SK-N-SH (cell line): ENCODE measurements at regions not wholly inside any gene's neighbourhood (a gene's known extent, or its start where the extent isn't known, plus 50 kb on each side); places are given as distances from the start of the nearest gene placed in this dataset.

Source experiments
- CTCF ChIA-PET: fragments of 300-600, 350-600 bp; formaldehyde crosslinking; extraction: SDS; loops from one replicate; lab custom pipeline; 2021; lab: Yijun Ruan, JAX
- POLR2A ChIA-PET: fragments of 350-600 bp; sonication (Branson Sonifier 250); formaldehyde crosslinking; extraction: SDS; loops from one replicate; lab custom pipeline; 2020; ENCODE audit warnings: antibody characterized with exemption, inconsistent platforms; lab: Yijun Ruan, JAX
- DNase-seq: peaks from one replicate; pipeline ENCODE4 v3.0.0; 2012
- H2AFZ ChIP-seq: fragments of 200-600 bp; sonication (generic); 2 replicates; pipeline ENCODE4 v1.8.1; 2016; ENCODE audit warnings: antibody characterized with exemption, mild to moderate bottlenecking, low read depth
- H3F3A ChIP-seq: fragments of 200-600 bp; sonication (generic); replicated peaks from 2 replicates; pipeline ENCODE3; 2016; ENCODE audit warnings: antibody characterized with exemption, mild to moderate bottlenecking; ENCODE audit not compliant: insufficient read depth
- H3K27ac ChIP-seq, 2 experiments: fragments of 200-500 bp in 1 of 2; fragments of 200-600 bp in 1 of 2; sonication (Bioruptor generic) in 1 of 2; sonication (generic), shearing (Covaris generic) in 1 of 2; 2 replicates each; pipeline versions ENCODE4 v1.5.1 to v1.6.1; 2014 to 2016; ENCODE audit warnings: low read depth in 2 of 2, inconsistent platforms in 1 of 2, low read length in 1 of 2, mild to moderate bottlenecking in 1 of 2, mixed read lengths in 1 of 2
- H3K27me3 ChIP-seq: fragments of 200-600 bp; sonication (generic), shearing (Covaris generic); 2 replicates; pipeline ENCODE4 v1.6.1; 2016; ENCODE audit warnings: mixed run types; ENCODE audit not compliant: insufficient read depth
- H3K36me3 ChIP-seq, 2 experiments: fragments of 200-500 bp in 1 of 2; fragments of 200-600 bp in 1 of 2; sonication (Bioruptor generic) in 1 of 2; sonication (generic) in 1 of 2; replicated peaks in 1 of 2; 2 replicates each; pipeline versions ENCODE3 to v1.5.1; 2014 to 2016; ENCODE audit warnings: low read length in 1 of 2, mild to moderate bottlenecking in 1 of 2; ENCODE audit not compliant: insufficient read depth in 2 of 2, control insufficient read depth in 1 of 2
- H3K4me1 ChIP-seq, 2 experiments: fragments of 200-500 bp in 1 of 2; fragments of 200-600 bp in 1 of 2; sonication (Bioruptor generic) in 1 of 2; sonication (generic), shearing (Covaris generic) in 1 of 2; 2 replicates each; pipeline versions ENCODE4 v1.5.1 to v1.6.1; 2014 to 2016; ENCODE audit warnings: low read depth in 1 of 2, low read length in 1 of 2, mixed run types in 1 of 2; ENCODE audit not compliant: insufficient read depth in 2 of 2, control insufficient read depth in 1 of 2
- H3K4me2 ChIP-seq: fragments of 200-600 bp; sonication (generic), shearing (Covaris generic); 2 replicates; pipeline ENCODE4 v1.6.1; 2017; ENCODE audit warnings: mixed run types
- H3K4me3 ChIP-seq, 2 experiments: fragments of 200-500 bp in 1 of 2; fragments of 200-600 bp in 1 of 2; sonication (Bioruptor generic) in 1 of 2; sonication (generic), shearing (Covaris generic) in 1 of 2; 2 replicates each; pipeline versions ENCODE4 v1.5.1 to v1.8.1; 2014 to 2016; ENCODE audit warnings: low read depth in 2 of 2, inconsistent platforms in 1 of 2, low read length in 1 of 2, mild to moderate bottlenecking in 1 of 2, mixed read lengths in 1 of 2, moderate library complexity in 1 of 2
- H3K79me2 ChIP-seq: fragments of 200-600 bp; sonication (generic); 2 replicates; pipeline ENCODE4 v1.8.1; 2017; ENCODE audit warnings: mild to moderate bottlenecking; ENCODE audit not compliant: insufficient read depth
- H3K9ac ChIP-seq: fragments of 200-600 bp; sonication (generic); 2 replicates; pipeline ENCODE4 v1.6.1; 2017; ENCODE audit warnings: mixed run types
- H3K9me2 ChIP-seq: fragments of 200-600 bp; sonication (generic); 2 replicates; pipeline ENCODE4 v1.6.1; 2017; ENCODE audit warnings: mixed run types
- H3K9me3 ChIP-seq: fragments of 200-600 bp; sonication (generic); 2 replicates; pipeline ENCODE4 v1.6.1; 2017; ENCODE audit warnings: mixed run types, mild to moderate bottlenecking, moderate library complexity
- H4K20me1 ChIP-seq: fragments of 200-600 bp; sonication (generic); 2 replicates; pipeline ENCODE4 v1.6.1; 2017; ENCODE audit warnings: mild to moderate bottlenecking, mixed run types; ENCODE audit not compliant: insufficient read depth
- FOXJ3 ChIP-seq: sonication (generic); formaldehyde crosslinking; IDR thresholded peaks from 2 replicates; pipeline ENCODE4 v1.5.1; 2020; ENCODE audit warnings: mild to moderate bottlenecking, missing genetic modification reagents
- GABPA ChIP-seq: IDR thresholded peaks from 2 replicates; pipeline ENCODE4 v1.4.0; 2012; ENCODE audit warnings: low read depth, mild to moderate bottlenecking
- GATA2 ChIP-seq: sonication (generic); formaldehyde crosslinking; IDR thresholded peaks from 2 replicates; pipeline ENCODE4 v1.5.0; 2020; ENCODE audit warnings: mild to moderate bottlenecking, missing genetic modification reagents
- MEF2A ChIP-seq: IDR thresholded peaks from 2 replicates; pipeline ENCODE4 v1.4.0; 2012; ENCODE audit warnings: low read depth, borderline replicate concordance
- MXI1 ChIP-seq: IDR thresholded peaks from 2 replicates; pipeline ENCODE4 v1.6.1; 2012; ENCODE audit warnings: mild to moderate bottlenecking, low read depth, low read length, improper control_type of control experiment
- NRF1 ChIP-seq: IDR thresholded peaks from 2 replicates; pipeline ENCODE4 v1.6.1; 2012; ENCODE audit warnings: low read depth, mild to moderate bottlenecking, low read length
- RAD21 ChIP-seq: IDR thresholded peaks from 2 replicates; pipeline ENCODE4 v1.6.1; 2012; ENCODE audit warnings: mild to moderate bottlenecking, low read length
- REST ChIP-seq: IDR thresholded peaks from 2 replicates; pipeline ENCODE4 v1.6.1; 2012; ENCODE audit warnings: mild to moderate bottlenecking, low read depth, low read length, moderate library complexity
- RFX5 ChIP-seq: IDR thresholded peaks from 2 replicates; pipeline ENCODE4 v1.6.1; 2012; ENCODE audit warnings: mild to moderate bottlenecking, improper control_type of control experiment, low read length
- RXRA ChIP-seq: IDR thresholded peaks from 2 replicates; pipeline ENCODE4 v1.4.0; 2012; ENCODE audit warnings: low read depth, mild to moderate bottlenecking, borderline replicate concordance
- SIN3A ChIP-seq: IDR thresholded peaks from 2 replicates; pipeline ENCODE4 v1.6.1; 2012; ENCODE audit warnings: low read depth, mild to moderate bottlenecking, low read length, moderate library complexity, borderline replicate concordance
- TCF12 ChIP-seq: IDR thresholded peaks from 2 replicates; pipeline ENCODE4 v1.4.0; 2012
- USF1 ChIP-seq: IDR thresholded peaks from 2 replicates; pipeline ENCODE4 v1.4.0; 2012; ENCODE audit warnings: low read depth, borderline replicate concordance
- YY1 ChIP-seq: IDR thresholded peaks from 2 replicates; pipeline ENCODE4 v1.4.0; 2012; ENCODE audit warnings: low read depth, mild to moderate bottlenecking
- ZBTB33 ChIP-seq: IDR thresholded peaks from 2 replicates; pipeline ENCODE4 v1.4.0; 2012; ENCODE audit warnings: low read depth, borderline replicate concordance
- WGBS: methylation state at CpG from one replicate; pipeline ENCODE4 v1.1.6; 2017; ENCODE audit warnings: low lambda C conversion rate; 5-methylcytosine and 5-hydroxymethylcytosine counted together

- Histone ChIP-seq H3K9ac (peak overlapping the region; percentile 9; the same call in 1 of the 2 replicates), H4K20me1 (no peaks in the 10 kb centered on the region), H3K4me3 (0 out of 4 replicates have a peak overlapping the region, but pooled peaks of 1 of the 2 experiments have one; percentile 3), H3K9me3 (no peaks in the 10 kb centered on the region), H3K4me1 (peaks cover 2 to 10% of the 10 kb centered on the region in 2 experiments; a peak in 3 of 4 replicates), H3K27me3 (no peaks in the 10 kb centered on the region), H3K9me2 (no peaks in the 10 kb centered on the region), H3K36me3 (no peaks in the 10 kb centered on the region), H3K4me2 (peak overlapping the region; percentile 18), H3K27ac (peak overlapping the region; percentile 60 to 64; a peak in 3 of 4 replicates), H3K79me2 (no peaks in the 10 kb centered on the region), H3F3A (peaks cover 10% of the 10 kb centered on the region), H2AFZ (peak overlapping the region; percentile 76; the same call in 1 of the 2 replicates)
- WGBS, result 30% methylated on average over 3 of the region's 3 CpGs
- ChIA-PET CTCF (no interaction called here), POLR2A (no interaction called here)
- TF ChIP-seq SIN3A (no peak), RXRA (0 out of 2 replicates have a peak, but pooled peaks have one; percentile 4), USF1 (no peak), REST (no peak), ZBTB33 (no peak)
- no peak for DNase-seq
Observed at GRCh38 chr1:87795615-87796337, 467.1 kb downstream of the LMO4 start.

- 71% methylated on average over 9 of the region's 9 CpGs for WGBS
- no peak for TF ChIP-seq MEF2A
- no peak for TF ChIP-seq MXI1
- TF ChIP-seq FOXJ3, result no peak
- no peak for TF ChIP-seq YY1
- no peak for TF ChIP-seq SIN3A
- no peak for TF ChIP-seq TCF12
- no peak for TF ChIP-seq RAD21
- no peak for TF ChIP-seq RFX5
- no peak for TF ChIP-seq GABPA
- TF ChIP-seq NRF1, result no peak
- TF ChIP-seq REST, result no peak
- TF ChIP-seq GATA2 (CRISPR knock-in tag), result no peak
Observed at GRCh38 chr1:87796471-87796901, 467.8 kb downstream of the LMO4 start.

More at GRCh38 chr1:87796471-87796901, 467.8 kb downstream of the LMO4 start:
- Histone ChIP-seq H3K36me3 (no peaks in the 10 kb centered on the region), H4K20me1 (no peaks in the 10 kb centered on the region), H3K27me3 (no peaks in the 10 kb centered on the region), H3K4me2 (no peak overlapping the region), H3K9me2 (no peaks in the 10 kb centered on the region), H2AFZ (no peak overlapping the region), H3K4me3 (no peak overlapping the region), H3K9me3 (no peaks in the 10 kb centered on the region), H3K79me2 (no peaks in the 10 kb centered on the region), H3K27ac (no peak overlapping the region; a peak in 1 of 4 replicates), H3K4me1 (peaks cover 2 to 10% of the 10 kb centered on the region in 2 experiments; a peak in 3 of 4 replicates), H3F3A (peaks cover 10% of the 10 kb centered on the region), H3K9ac (no peak overlapping the region)
- ChIA-PET CTCF (no interaction called here), POLR2A (no interaction called here)
- no peak for DNase-seq
